Activated CD4-positive, alpha-beta T cell treated with anti-CD3 and anti-CD28 coated beads, Interleukin-2, amount 50 U/mL, for 1 hour (primary cell): ENCODE measurements at regions not wholly inside any gene's neighbourhood (a gene's known extent, or its start where the extent isn't known, plus 50 kb on each side); places are given as distances from the start of the nearest gene placed in this dataset.
"Not testable (repeated sequence)": the region's sequence is repeated elsewhere in the genome, so short reads cannot be mapped to it uniquely, and the experiment has no call there.

Source experiments
- DNase-seq: peaks from one replicate; pipeline ENCODE4 v3.0.0-alpha.2; 2020

- DNase-seq: no peak
Observed at GRCh38 chr2:239831861-239832489, 193.2 kb downstream of the NDUFA10 start.

- DNase-seq: no peak
Observed at GRCh38 chr2:239831001-239831731, 194.0 kb downstream of the NDUFA10 start.

DNA sequence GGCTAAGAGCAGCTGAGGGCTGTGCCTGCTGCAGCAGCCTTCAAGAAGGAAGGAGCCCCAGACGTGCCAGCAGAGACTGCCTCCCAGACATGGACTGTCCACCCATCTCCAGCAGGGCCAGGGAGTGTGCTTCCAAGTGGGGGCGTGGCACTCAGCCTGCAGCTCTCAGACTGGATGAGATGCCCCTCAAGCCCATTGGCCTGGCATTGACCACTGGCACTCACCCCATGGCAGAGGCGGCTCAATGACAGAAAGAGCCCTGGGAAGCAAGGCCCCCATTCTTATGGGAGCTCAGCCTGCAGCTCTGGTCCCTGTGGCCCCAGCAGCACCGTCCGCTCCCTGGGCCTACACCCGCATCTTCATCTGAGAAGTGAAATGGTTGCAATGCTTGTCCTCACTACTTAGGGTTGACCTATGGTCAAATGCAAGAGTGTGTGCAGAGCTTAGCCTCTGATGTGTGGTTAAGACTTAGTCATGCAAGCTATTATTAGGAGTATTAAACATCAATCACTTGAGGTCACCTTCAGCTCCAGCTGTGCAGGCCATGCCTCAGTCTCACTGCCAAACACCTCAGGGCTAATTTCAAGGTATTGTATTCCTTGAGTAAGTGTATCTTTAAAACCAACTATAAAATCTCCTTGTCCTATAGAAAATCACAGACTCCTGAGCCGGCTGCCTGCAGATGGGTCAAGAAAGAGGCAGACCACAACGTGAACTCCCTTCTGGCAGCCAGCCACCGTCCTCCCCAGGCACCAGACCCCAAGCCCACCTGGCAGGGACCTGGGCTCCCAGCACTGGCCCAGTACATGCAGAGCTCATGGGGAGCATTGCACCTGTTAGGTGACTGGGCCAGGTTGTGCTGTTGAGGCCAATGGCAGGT is 194.8 kb downstream of the NDUFA10 start:
- DNase-seq: no peak

GRCh38 chr2:239829326-239829725 is 195.8 kb downstream of the NDUFA10 start:
- no peak for DNase-seq

- not testable (repeated sequence) for DNase-seq
Observed at GRCh38 chr2:239828973-239829275, 196.2 kb downstream of the NDUFA10 start.

DNA sequence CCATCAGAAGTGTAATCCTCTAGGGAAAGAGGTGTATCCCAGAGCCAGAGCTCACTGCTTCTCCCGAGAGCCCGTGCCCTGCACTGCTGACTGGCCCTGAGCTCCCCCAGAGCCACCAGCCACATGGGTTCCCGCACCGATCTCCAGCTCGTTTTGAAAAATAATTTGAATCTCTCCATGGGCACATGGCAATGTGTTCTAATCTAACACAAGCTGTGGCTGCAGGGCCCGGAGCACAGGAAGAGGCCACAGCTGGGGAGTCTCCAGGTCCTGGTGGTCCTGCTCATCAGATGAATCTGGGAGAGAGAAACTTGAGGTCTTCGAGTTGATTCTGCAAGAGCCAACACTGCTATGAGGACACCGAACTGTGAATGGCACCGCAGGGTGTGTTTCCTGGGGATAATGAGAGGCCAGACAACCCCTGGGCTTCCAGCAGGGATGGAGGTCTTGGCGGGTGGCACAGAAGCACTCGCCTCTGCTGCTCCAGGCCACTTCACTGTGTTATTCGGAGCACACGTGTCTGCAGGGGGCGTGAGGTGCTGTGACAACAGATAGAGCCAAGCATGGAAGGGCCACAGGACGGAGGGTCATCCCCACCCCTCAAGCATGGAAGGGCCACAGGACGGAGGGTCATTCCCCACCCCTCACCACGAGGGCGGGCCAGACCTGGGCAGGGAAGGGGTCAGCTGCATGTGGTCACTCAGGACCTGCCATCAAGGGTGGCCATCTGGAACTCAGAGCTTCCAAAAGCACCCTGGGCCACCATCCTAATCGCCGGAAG is 196.8 kb downstream of the NDUFA10 start:
- no peak for DNase-seq

DNA sequence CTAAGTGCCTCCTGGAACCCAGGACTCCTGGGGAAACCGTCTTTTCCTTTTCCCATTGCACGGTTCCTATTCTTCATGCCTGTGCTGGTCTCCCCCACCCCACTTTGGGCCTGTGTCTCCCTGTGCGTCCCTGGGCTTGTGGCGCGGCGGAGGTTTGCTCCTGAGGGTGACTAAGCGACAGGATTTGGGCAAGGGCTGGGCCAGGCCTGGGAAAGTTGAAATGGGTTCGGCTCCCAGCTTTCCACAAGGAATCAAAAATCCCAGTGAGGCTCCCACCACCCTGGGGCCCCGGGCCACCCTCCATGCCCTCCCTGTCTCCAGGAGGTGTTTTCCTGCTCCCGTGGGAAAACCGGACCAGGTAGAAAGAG is 197.6 kb downstream of the NDUFA10 start:
- DNase-seq: no peak

GRCh38 chr2:239826786-239827522 is 198.2 kb downstream of the NDUFA10 start:
- no peak for DNase-seq

GRCh38 chr2:239826376-239826775 is 198.8 kb downstream of the NDUFA10 start:
- DNase-seq: no peak

DNA sequence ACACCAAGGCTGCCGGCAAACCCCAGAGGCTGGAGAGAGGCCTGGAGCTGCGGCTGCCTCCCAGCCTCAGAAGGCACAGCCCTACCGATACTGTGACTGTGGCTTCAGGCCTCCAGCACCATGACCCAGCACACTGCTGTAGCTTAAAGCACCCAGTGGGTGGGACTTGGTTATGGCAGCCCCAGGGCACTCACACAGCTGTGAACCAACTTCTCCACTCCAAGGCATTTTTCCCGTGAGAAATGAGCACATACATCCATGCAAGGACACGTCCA is 199.5 kb downstream of the NDUFA10 start:
- no peak for DNase-seq

DNA sequence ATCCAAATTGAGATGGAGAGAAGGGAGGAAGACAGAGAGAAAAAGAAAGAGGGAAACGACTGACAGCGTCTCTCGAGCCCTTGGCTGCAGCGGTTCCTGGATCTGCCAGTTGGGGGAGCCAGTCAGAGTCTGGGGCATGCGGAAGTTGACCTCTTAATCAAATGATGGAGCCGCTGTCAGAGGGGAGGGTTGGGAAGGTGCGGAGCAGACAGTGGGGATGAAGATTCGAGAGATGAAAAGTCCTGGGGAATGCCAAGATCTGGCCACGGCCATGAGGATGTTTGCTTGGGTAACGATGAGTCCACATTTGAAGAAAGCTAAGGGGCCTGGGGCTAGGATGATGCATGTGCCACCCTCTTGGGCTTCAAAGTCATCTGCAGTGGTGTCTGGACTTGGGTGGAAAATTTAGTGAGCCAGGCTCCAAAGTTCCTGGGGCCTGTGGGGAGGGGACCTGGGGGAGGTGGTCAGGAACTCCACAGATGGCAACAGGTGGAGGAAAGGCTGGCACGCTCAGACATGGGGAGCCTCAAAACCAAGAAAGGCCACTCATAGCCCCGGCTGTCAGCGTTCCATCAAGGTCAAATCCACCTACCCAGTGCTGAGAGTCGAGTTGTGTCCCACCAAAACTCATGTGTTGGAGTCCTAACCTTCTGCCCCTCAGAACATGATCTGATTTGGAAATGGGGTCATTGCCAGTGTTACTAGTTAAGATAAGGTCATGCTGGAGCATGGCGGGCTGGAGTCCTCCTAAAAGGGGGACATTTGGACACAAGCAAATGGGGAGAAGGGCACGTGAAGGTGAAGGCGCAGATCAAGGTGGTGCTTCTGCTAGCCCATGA is 200.1 kb downstream of the NDUFA10 start:
- DNase-seq: no peak

GRCh38 chr2:239824046-239824694 is 201.0 kb downstream of the NDUFA10 start:
- DNase-seq: no peak

DNA sequence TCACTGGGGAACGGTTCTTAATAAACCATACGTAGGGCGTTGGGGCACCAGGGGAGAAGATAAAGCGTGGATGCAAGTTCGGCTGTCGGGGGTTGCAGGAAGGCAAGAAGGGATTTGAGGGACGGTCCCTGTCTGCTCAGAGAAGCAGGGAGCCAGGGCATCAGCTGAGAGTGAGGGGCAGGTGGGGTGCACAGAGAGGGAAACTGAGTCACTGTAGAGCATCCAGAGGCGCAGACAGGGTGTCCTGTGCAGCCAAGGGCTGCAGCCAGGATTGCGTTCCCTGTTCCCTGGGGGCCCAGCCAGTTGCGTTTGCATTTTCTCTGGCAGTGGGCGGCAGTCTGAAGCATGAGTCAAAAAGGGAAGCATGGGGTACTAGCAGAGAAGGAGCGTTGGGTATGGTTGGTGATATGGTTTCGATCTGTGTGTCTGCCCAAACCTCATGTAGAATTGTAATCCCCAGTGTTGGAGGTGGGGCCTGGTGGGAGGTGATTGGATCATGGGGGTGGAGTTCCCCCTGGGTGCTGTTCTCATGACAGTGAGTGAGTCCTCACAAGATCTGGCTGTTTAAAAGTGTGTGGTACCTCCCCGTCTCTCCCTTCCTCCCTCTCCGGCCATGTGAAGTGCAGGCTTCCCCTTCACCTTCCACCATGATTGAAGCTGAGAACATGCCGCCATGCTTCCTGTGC is 202.9 kb downstream of the NDUFA10 start:
- no peak for DNase-seq

- DNase-seq: no peak
Observed at GRCh38 chr2:239821694-239822075, 203.5 kb downstream of the NDUFA10 start.

GRCh38 chr2:239820836-239821693 is 204.1 kb downstream of the NDUFA10 start:
- no peak for DNase-seq

DNA sequence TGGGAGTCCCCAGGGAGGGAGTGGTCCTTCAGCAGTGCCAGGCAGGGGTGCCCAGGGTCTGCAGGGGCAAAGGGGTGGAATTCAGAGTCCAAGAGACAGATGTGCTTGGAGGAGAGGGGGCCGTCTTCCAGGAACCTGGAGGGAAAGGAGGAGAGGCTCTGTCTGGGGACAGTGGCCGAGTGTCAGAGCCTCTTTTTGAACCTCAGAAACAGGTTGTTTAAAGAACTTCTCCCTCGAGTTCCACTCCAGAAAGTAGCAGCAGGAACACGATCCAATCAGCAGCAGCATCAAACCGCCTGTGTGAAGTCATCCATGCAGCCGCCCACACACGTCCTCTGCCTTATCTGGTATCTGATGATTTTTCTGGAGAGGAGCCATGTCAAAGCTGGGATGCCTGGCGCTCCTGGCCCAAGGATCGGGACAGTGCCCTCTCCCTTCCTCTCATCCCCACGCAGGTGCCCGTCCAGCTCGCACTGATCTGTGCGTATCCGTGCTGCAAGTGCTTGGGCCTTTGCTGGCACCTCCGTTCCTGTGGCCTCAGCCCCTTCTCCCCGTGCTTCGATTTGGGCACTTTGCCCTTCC is 205.1 kb downstream of the NDUFA10 start:
- DNase-seq: no peak

GRCh38 chr2:239819091-239819973 is 205.8 kb downstream of the NDUFA10 start:
- no peak for DNase-seq

- DNase-seq: no peak
Observed at GRCh38 chr2:239818531-239819011, 206.6 kb downstream of the NDUFA10 start.
